Type B pancreatic cell (in vitro differentiated cells): ENCODE measurements at regions not wholly inside any gene's neighbourhood (a gene's known extent, or its start where the extent isn't known, plus 50 kb on each side); places are given as distances from the start of the nearest gene placed in this dataset.

ENCODE experiments used
- DNase-seq: peaks from one replicate; pipeline ENCODE4 v3.0.0; 2021; ENCODE audit warnings: mixed read lengths; ENCODE audit not compliant: unreplicated experiment; ENCODE audit errors: extremely low spot score
- H3K27ac Mint-ChIP-seq: 2 replicates; pipeline ENCODE4 v1.8.0; 2021; ENCODE audit warnings: mild to moderate bottlenecking, mixed read lengths
- H3K27me3 Mint-ChIP-seq: 2 replicates; pipeline ENCODE4 v1.8.0; 2021; ENCODE audit warnings: mixed read lengths
- H3K36me3 Mint-ChIP-seq: 2 replicates; pipeline ENCODE4 v1.8.0; 2021; ENCODE audit warnings: mixed read lengths
- H3K4me1 Mint-ChIP-seq: one replicate; pipeline ENCODE4 v1.8.0; 2021; ENCODE audit warnings: mixed read lengths; ENCODE audit not compliant: unreplicated experiment
- H3K4me3 Mint-ChIP-seq: 2 replicates; pipeline ENCODE4 v1.8.0; 2021; ENCODE audit warnings: mild to moderate bottlenecking, mixed read lengths
- H3K9me3 Mint-ChIP-seq: 2 replicates; pipeline ENCODE4 v1.8.0; 2021; ENCODE audit warnings: mixed read lengths
- CTCF ChIP-seq: fragments of 200-600 bp; sonication (generic); conservative IDR thresholded peaks from 2 replicates; pipeline ENCODE4 v1.5.0; 2021; ENCODE audit warnings: antibody characterized with exemption, mild to moderate bottlenecking

DNA sequence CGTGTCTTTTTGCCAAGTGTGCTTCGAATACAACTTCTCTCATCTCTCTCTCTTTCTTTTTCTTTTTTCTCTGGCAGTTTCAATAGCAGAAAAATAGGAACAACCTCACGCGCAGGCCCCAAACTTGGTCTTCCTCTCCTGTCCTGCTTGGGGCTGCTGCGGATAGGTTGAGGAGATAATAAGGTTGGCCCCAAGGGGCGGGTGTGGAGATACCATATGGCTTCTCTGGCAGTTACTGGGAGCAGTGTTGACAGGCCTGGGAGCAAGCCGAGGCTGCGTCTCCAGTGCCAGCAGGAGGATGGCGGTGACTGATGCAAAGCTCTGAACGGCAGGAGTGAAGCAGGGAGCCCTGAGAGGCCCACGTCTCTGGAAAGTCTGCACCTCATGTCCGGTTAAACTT lies 89.5 kb upstream of the MANSC4 start:
- TF ChIP-seq CTCF: no peak
- H3K9me3 Mint-ChIP-seq: no peaks in the 10 kb centered on the region
- H3K27ac Mint-ChIP-seq: no peak overlapping the region
- no peak overlapping the region for H3K4me3 Mint-ChIP-seq
- H3K27me3 Mint-ChIP-seq: no peaks in the 10 kb centered on the region
- no peaks in the 10 kb centered on the region for H3K4me1 Mint-ChIP-seq
- DNase-seq: no peak
- peaks cover 17% of the 10 kb centered on the region for H3K36me3 Mint-ChIP-seq

DNA sequence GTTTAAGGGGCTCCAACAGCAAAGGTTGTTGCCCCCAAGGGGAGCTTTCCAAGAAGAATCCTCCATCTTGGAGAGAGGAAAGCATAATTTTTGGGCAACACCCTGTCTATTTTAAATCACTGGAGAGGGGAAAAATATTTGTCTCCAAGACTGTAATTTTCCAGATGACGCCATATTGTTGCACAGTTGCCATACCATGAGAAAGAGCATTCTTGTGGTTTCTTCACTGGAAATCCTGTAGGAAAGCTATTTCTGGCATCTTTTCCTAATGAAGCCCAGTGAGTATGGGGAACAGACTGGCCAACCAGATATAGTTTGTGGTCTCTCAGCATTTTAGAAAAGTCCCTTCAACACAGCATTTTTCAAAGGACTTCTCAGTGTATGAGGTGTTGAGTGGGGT lies 88.1 kb upstream of the MANSC4 start:
- TF ChIP-seq CTCF: no peak
- H3K36me3 Mint-ChIP-seq: peaks cover 17% of the 10 kb centered on the region
- H3K27me3 Mint-ChIP-seq: no peaks in the 10 kb centered on the region
- H3K4me1 Mint-ChIP-seq: no peaks in the 10 kb centered on the region
- no peak overlapping the region for H3K4me3 Mint-ChIP-seq
- no peaks in the 10 kb centered on the region for H3K9me3 Mint-ChIP-seq
- no peak overlapping the region for H3K27ac Mint-ChIP-seq
- DNase-seq: no peak

GRCh38 chr12:27866373-27867101 lies 86.5 kb upstream of the MANSC4 start:
- H3K27ac Mint-ChIP-seq: no peak overlapping the region
- H3K9me3 Mint-ChIP-seq: no peaks in the 10 kb centered on the region
- H3K27me3 Mint-ChIP-seq: no peaks in the 10 kb centered on the region
- H3K4me3 Mint-ChIP-seq: no peak overlapping the region
- H3K4me1 Mint-ChIP-seq: no peaks in the 10 kb centered on the region
- no peak for DNase-seq
- H3K36me3 Mint-ChIP-seq: peaks cover 10% of the 10 kb centered on the region
- no peak for TF ChIP-seq CTCF

- H3K27ac Mint-ChIP-seq: no peak overlapping the region
- peaks cover 4% of the 10 kb centered on the region for H3K36me3 Mint-ChIP-seq
- no peak for DNase-seq
Observed at GRCh38 chr12:27865421-27865820, 85.4 kb upstream of the MANSC4 start.

DNA sequence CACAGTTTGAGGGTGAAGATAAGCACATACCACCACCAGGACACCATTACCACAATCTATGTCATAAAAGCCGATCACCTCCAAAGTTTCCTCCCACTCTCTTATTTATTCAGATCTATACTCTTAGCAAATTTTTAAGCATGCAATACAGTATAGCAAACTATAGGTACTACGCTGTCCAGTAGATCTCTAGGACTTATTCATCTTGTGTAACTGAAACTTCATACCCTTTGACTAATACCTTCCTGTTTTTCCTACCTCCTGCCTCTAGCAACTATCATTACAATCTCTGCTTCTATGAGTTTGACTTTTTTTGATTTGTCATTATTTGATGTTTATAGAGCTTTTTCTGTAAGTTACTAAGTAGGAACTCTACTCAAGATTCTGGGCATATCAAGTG lies 84.5 kb upstream of the MANSC4 start:
- Mint-ChIP-seq H3K27me3 (no peaks in the 10 kb centered on the region), H3K4me3 (no peak overlapping the region), H3K36me3 (no peaks in the 10 kb centered on the region), H3K9me3 (no peaks in the 10 kb centered on the region), H3K27ac (no peak overlapping the region), H3K4me1 (peaks cover 4% of the 10 kb centered on the region)
- no peak for DNase-seq
- TF ChIP-seq CTCF: no peak

More at GRCh38 chr12:27865421-27865820, 85.4 kb upstream of the MANSC4 start:
- Mint-ChIP-seq H3K9me3 (no peaks in the 10 kb centered on the region), H3K4me1 (peaks cover 4% of the 10 kb centered on the region), H3K27me3 (no peaks in the 10 kb centered on the region), H3K4me3 (no peak overlapping the region)
- no peak for TF ChIP-seq CTCF

- Mint-ChIP-seq H3K27ac (no peak overlapping the region), H3K27me3 (no peaks in the 10 kb centered on the region), H3K4me3 (no peak overlapping the region), H3K36me3 (peaks cover 2% of the 10 kb centered on the region), H3K4me1 (peaks cover 4% of the 10 kb centered on the region), H3K9me3 (no peaks in the 10 kb centered on the region)
- no peak for TF ChIP-seq CTCF
- DNase-seq: no peak
Observed at GRCh38 chr12:27863839-27864238, 83.8 kb upstream of the MANSC4 start.
